ENCODE measurements at regions not wholly inside any gene's neighbourhood (a gene's known extent, or its start where the extent isn't known, plus 50 kb on each side); places are given as distances from the start of the nearest gene placed in this dataset.

GRCh38 chr6:147831356-147831755 is 322.9 kb downstream of the SAMD5 start:
- TF ChIP-seq CTCF (IDR thresholded peaks at IDR 0.05; ENCODE audit: poor library complexity, severe bottlenecking), result no peak
- no peak for DNase-seq (ENCODE audit: low spot score)
- no peak overlapping the region for H3K27ac ChIP-seq (ENCODE audit: poor library complexity, severe bottlenecking)

GRCh38 chr6:147833607-147834006 is 325.1 kb downstream of the SAMD5 start:
- H3K27ac ChIP-seq (ENCODE audit: poor library complexity, severe bottlenecking), result no peak overlapping the region
- H3K27me3 ChIP-seq (ENCODE audit: insufficient read depth, poor library complexity, severe bottlenecking), result peaks cover 3% of the 10 kb centered on the region
- H3K4me3 ChIP-seq (ENCODE audit: severe bottlenecking), result no peak overlapping the region
- no peaks in the 10 kb centered on the region for H3K9me3 ChIP-seq (ENCODE audit: severe bottlenecking)
- no peak for ATAC-seq (ENCODE audit: low read depth)
- H3K36me3 ChIP-seq (ENCODE audit: low read depth), result no peaks in the 10 kb centered on the region
- H3K4me1 ChIP-seq (ENCODE audit: insufficient read depth, poor library complexity, severe bottlenecking), result no peaks in the 10 kb centered on the region
- DNase-seq (ENCODE audit: low spot score), result no peak
- TF ChIP-seq CTCF (IDR thresholded peaks at IDR 0.05; ENCODE audit: poor library complexity, severe bottlenecking), result no peak

More at GRCh38 chr6:147831356-147831755, 322.9 kb downstream of the SAMD5 start:
- H3K9me3 ChIP-seq (ENCODE audit: severe bottlenecking), result no peaks in the 10 kb centered on the region
- no peaks in the 10 kb centered on the region for H3K4me1 ChIP-seq (ENCODE audit: insufficient read depth, poor library complexity, severe bottlenecking)
- no peak for ATAC-seq (ENCODE audit: low read depth)
- no peak overlapping the region for H3K4me3 ChIP-seq (ENCODE audit: severe bottlenecking)
- H3K27me3 ChIP-seq (ENCODE audit: insufficient read depth, poor library complexity, severe bottlenecking), result peaks cover 3% of the 10 kb centered on the region
- no peaks in the 10 kb centered on the region for H3K36me3 ChIP-seq (ENCODE audit: low read depth)

GRCh38 chr6:147834084-147834776 is 325.7 kb downstream of the SAMD5 start:
- DNase-seq (ENCODE audit: low spot score), result no peak
- Histone ChIP-seq H3K4me3 (ENCODE audit: severe bottlenecking) (no peak overlapping the region), H3K27me3 (ENCODE audit: insufficient read depth, poor library complexity, severe bottlenecking) (peaks cover 3% of the 10 kb centered on the region), H3K36me3 (ENCODE audit: low read depth) (no peaks in the 10 kb centered on the region), H3K27ac (ENCODE audit: poor library complexity, severe bottlenecking) (no peak overlapping the region), H3K4me1 (ENCODE audit: insufficient read depth, poor library complexity, severe bottlenecking) (no peaks in the 10 kb centered on the region), H3K9me3 (ENCODE audit: severe bottlenecking) (no peaks in the 10 kb centered on the region)
- no peak for TF ChIP-seq CTCF (IDR thresholded peaks at IDR 0.05; ENCODE audit: poor library complexity, severe bottlenecking)
- no peak for ATAC-seq (ENCODE audit: low read depth)

GRCh38 chr6:147837540-147837939 is 329.1 kb downstream of the SAMD5 start:
- no peak overlapping the region for H3K4me3 ChIP-seq (ENCODE audit: severe bottlenecking)
- TF ChIP-seq CTCF (IDR thresholded peaks at IDR 0.05; ENCODE audit: poor library complexity, severe bottlenecking), result no peak
- no peaks in the 10 kb centered on the region for H3K4me1 ChIP-seq (ENCODE audit: insufficient read depth, poor library complexity, severe bottlenecking)
- no peak overlapping the region for H3K27ac ChIP-seq (ENCODE audit: poor library complexity, severe bottlenecking)
- no peaks in the 10 kb centered on the region for H3K9me3 ChIP-seq (ENCODE audit: severe bottlenecking)
- no peaks in the 10 kb centered on the region for H3K36me3 ChIP-seq (ENCODE audit: low read depth)
- DNase-seq (ENCODE audit: low spot score), result no peak
- H3K27me3 ChIP-seq (ENCODE audit: insufficient read depth, poor library complexity, severe bottlenecking), result peaks cover 2% of the 10 kb centered on the region
- peak; percentile 38; the same call in 1 of the 3 replicates for ATAC-seq (ENCODE audit: low read depth)

Data from RWPE2 (cell line).